ENCODE measurements at regions not wholly inside any gene's neighbourhood (a gene's known extent, or its start where the extent isn't known, plus 50 kb on each side); places are given as distances from the start of the nearest gene placed in this dataset.

DNA sequence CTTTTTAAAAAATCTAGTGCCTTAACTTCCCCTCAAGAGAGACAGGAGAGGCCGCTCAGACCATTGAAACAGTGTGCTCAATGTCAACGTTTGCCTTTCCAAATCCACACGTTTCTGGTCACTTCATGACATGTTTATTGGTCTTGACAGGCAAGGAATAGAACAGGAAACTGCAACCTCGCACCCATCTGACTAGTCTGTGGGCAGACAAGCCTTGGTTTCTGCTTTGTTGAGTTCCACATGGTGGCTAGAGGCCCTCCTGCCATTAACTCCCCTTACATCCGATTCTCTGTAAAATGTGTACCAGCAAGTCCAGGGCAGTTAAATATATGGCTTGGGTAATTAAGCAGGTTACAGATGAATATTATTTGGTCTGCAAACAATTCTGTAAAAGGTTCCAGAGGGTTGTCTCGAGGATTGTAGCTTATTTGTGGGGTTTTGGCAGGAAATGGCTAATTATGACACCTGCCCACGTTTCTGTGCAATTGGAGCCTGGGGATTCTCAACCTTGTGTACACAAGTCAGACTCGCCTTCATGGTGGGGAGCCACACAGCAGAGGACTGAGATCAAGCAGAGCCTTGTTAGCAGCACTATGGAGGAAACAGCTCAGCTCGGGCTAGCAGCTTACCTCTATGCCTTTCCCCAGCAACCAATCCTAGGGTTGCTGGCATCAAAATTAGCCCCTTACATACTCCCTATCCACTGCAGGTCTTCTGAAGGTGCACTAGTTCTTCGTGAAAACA lies 317.5 kb upstream of the IGF1R start:
- H3K27me3 ChIP-seq (ENCODE audit: control insufficient read depth in 2 of 2, insufficient read depth in 2 of 2, low read length in 2 of 2) = no peaks in the 10 kb centered on the region
- peaks cover 2% of the 10 kb centered on the region for H3K9me3 ChIP-seq (replicated peaks; ENCODE audit: control insufficient read depth, insufficient read depth, low read length)
- intact Hi-C loops (cut with micrococcal nuclease) (no loop called here), dilution Hi-C loops (cut with MboI; ENCODE audit: extremely low pct_ligation_motif_present, low sequenced_read_pairs) (no loop called here)
- H3K9ac ChIP-seq (replicated peaks; ENCODE audit: extremely low read depth, insufficient read depth, low read length) = no peak overlapping the region
- H2AFZ ChIP-seq (ENCODE audit: low read depth, low read length) = no peak overlapping the region
- FAIRE-seq (no peak), DNase-seq (ENCODE audit: low read depth, low spot score) (no peak)
- H4K20me1 ChIP-seq (replicated peaks; ENCODE audit: control insufficient read depth, extremely low read depth, insufficient read depth, low read length) = no peaks in the 10 kb centered on the region
- H3K36me3 ChIP-seq (ENCODE audit: control insufficient read depth in 2 of 2, extremely low read depth in 1 of 2, insufficient read depth in 2 of 2, low read length in 2 of 2) = no peaks in the 10 kb centered on the region
- H3K9me1 ChIP-seq (replicated peaks; ENCODE audit: control insufficient read depth, extremely low read depth, insufficient read depth, low read length) = no peaks in the 10 kb centered on the region
- H3K4me3 ChIP-seq (replicated peaks in 1 of 3; ENCODE audit: insufficient read depth in 1 of 3, low read depth in 1 of 3, low read length in 3 of 3) = no peak overlapping the region
- H3K4me2 ChIP-seq (ENCODE audit: insufficient read depth, low read length) = no peak overlapping the region
- no peaks in the 10 kb centered on the region for H3K4me1 ChIP-seq (ENCODE audit: control insufficient read depth, extremely low read depth, insufficient read depth, low read length)
- ChIA-PET CTCF (no interaction called here), POLR2A (no interaction called here)
- no peaks in the 10 kb centered on the region for H3K79me2 ChIP-seq (ENCODE audit: control insufficient read depth, insufficient read depth, low read length)
- BruUV-seq (replicated peaks) = no TSS peak
- H3K27ac ChIP-seq (ENCODE audit: insufficient read depth, low read depth, low read length) = no peak overlapping the region
- TF ChIP-seq POLR2AphosphoS5 (IDR thresholded peaks at IDR 0.05; ENCODE audit: insufficient read depth, low read depth, low read length) (no peak), MYC (IDR thresholded peaks at IDR 0.05; ENCODE audit: low read depth, low read length) (no peak), JUN (IDR thresholded peaks at IDR 0.05; ENCODE audit: borderline replicate concordance, insufficient read depth, insufficient read length, low read depth) (no peak), GATA2 (IDR thresholded peaks at IDR 0.05; ENCODE audit: insufficient read depth, insufficient read length, low read depth, low read length) (no peak), POLR2A (IDR thresholded peaks at IDR 0.05; ENCODE audit: low read depth, low read length) (no peak), FOS (IDR thresholded peaks at IDR 0.05; ENCODE audit: borderline replicate concordance, insufficient read depth, low read length) (no peak), EZH2 (IDR thresholded peaks at IDR 0.05; ENCODE audit: borderline replicate concordance, low read depth, low read length, severe bottlenecking) (no peak)
- TF ChIP-seq, protein P1, sequence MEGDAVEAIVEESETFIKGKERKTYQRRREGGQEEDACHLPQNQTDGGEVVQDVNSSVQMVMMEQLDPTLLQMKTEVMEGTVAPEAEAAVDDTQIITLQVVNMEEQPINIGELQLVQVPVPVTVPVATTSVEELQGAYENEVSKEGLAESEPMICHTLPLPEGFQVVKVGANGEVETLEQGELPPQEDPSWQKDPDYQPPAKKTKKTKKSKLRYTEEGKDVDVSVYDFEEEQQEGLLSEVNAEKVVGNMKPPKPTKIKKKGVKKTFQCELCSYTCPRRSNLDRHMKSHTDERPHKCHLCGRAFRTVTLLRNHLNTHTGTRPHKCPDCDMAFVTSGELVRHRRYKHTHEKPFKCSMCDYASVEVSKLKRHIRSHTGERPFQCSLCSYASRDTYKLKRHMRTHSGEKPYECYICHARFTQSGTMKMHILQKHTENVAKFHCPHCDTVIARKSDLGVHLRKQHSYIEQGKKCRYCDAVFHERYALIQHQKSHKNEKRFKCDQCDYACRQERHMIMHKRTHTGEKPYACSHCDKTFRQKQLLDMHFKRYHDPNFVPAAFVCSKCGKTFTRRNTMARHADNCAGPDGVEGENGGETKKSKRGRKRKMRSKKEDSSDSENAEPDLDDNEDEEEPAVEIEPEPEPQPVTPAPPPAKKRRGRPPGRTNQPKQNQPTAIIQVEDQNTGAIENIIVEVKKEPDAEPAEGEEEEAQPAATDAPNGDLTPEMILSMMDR (IDR thresholded peaks at IDR 0.05; ENCODE audit: extremely low read depth in 1 of 2, insufficient read depth in 1 of 2, low read depth in 1 of 2, low read length in 2 of 2) = no peak
- TF ChIP-seq, protein P2, sequence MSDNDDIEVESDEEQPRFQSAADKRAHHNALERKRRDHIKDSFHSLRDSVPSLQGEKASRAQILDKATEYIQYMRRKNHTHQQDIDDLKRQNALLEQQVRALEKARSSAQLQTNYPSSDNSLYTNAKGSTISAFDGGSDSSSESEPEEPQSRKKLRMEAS (IDR thresholded peaks at IDR 0.05; ENCODE audit: insufficient read depth, insufficient read length) = no peak
